Endothelial cell of umbilical vein (primary cell): ENCODE measurements at regions not wholly inside any gene's neighbourhood (a gene's known extent, or its start where the extent isn't known, plus 50 kb on each side); places are given as distances from the start of the nearest gene placed in this dataset.

ENCODE experiments used
- BruUV-seq: library from RNA; stranded (reverse); fragments of 400-500 nt; replicated peaks from 2 replicates; lab custom pipeline; 2021; lab: Mats Ljungman, UMichigan
- CTCF ChIA-PET: fragments of 300-600, 350-600 bp; sonication (Branson Sonifier 250); formaldehyde crosslinking; loops from one replicate; lab custom pipeline; 2021; ENCODE audit warnings: antibody characterized with exemption, inconsistent platforms; lab: Charles Lee
- POLR2A ChIA-PET: fragments of 300-600, 350-600 bp; sonication (Branson Sonifier 250); formaldehyde crosslinking; loops from one replicate; lab custom pipeline; 2021; ENCODE audit warnings: antibody characterized with exemption, inconsistent platforms; lab: Charles Lee
- DNase-seq: peaks from one replicate; pipeline ENCODE4 v3.0.0-alpha.2; 2011; ENCODE audit warnings: low read depth, low spot score
- FAIRE-seq: peaks from 2 replicates; lab custom pipeline; 2011; peaks lifted over from hg19 to GRCh38; lab: Jason Lieb, UNC
- H2AFZ ChIP-seq: 2 replicates; pipeline ENCODE4 v1.6.0; 2012; ENCODE audit warnings: low read depth, low read length, control low read depth, inconsistent platforms
- H3K27ac ChIP-seq: 2 replicates; pipeline ENCODE4 v1.5.1; 2011; ENCODE audit warnings: low read depth, mild to moderate bottlenecking, control low read depth, low read length, moderate library complexity; ENCODE audit not compliant: insufficient read depth
- H3K27me3 ChIP-seq, 2 experiments: 2 replicates each; pipeline versions ENCODE4 v1.6.0 to v1.6.1; 2011; ENCODE audit warnings: low read length in 2 of 2, mixed read lengths in 1 of 2; ENCODE audit not compliant: control insufficient read depth in 2 of 2, insufficient read depth in 2 of 2
- H3K36me3 ChIP-seq, 2 experiments: 2 replicates in 1 of 2; 3 replicates in 1 of 2; pipeline ENCODE4 v1.5.1; 2011; ENCODE audit warnings: low read length in 2 of 2, mild to moderate bottlenecking in 1 of 2, moderate library complexity in 1 of 2; ENCODE audit not compliant: control insufficient read depth in 2 of 2, insufficient read depth in 2 of 2; ENCODE audit errors: extremely low read depth in 1 of 2
- H3K4me1 ChIP-seq: 3 replicates; pipeline ENCODE4 v1.5.1; 2011; ENCODE audit warnings: mild to moderate bottlenecking, low read length; ENCODE audit not compliant: control insufficient read depth, insufficient read depth; ENCODE audit errors: extremely low read depth
- H3K4me2 ChIP-seq: 2 replicates; pipeline ENCODE4 v1.6.1; 2011; ENCODE audit warnings: low read length, control low read depth, mixed read lengths; ENCODE audit not compliant: insufficient read depth
- H3K4me3 ChIP-seq, 3 experiments: fragments of 200-600 bp in 1 of 3; sonication (generic), shearing (Covaris generic) in 1 of 3; replicated peaks in 1 of 3; 2 replicates each; pipeline ENCODE4 v1.5.1; 2011 to 2016; ENCODE audit warnings: control low read depth in 3 of 3, low read length in 3 of 3, mild to moderate bottlenecking in 2 of 3, inconsistent platforms in 1 of 3, low read depth in 1 of 3, moderate library complexity in 1 of 3; ENCODE audit not compliant: insufficient read depth in 1 of 3
- H3K79me2 ChIP-seq: 2 replicates; pipeline ENCODE4 v1.6.0; 2012; ENCODE audit warnings: low read length, inconsistent platforms; ENCODE audit not compliant: control insufficient read depth, insufficient read depth
- H3K9ac ChIP-seq: replicated peaks from 2 replicates; pipeline ENCODE3; 2011; ENCODE audit warnings: low read length, control low read depth; ENCODE audit not compliant: insufficient read depth; ENCODE audit errors: extremely low read depth
- H3K9me1 ChIP-seq: replicated peaks from 3 replicates; pipeline ENCODE4 v1.6.0; 2011; ENCODE audit warnings: mild to moderate bottlenecking, low read length; ENCODE audit not compliant: control insufficient read depth, insufficient read depth; ENCODE audit errors: extremely low read depth
- H3K9me3 ChIP-seq: replicated peaks from 2 replicates; pipeline ENCODE4 v1.5.1; 2012; ENCODE audit warnings: low read length, inconsistent platforms; ENCODE audit not compliant: control insufficient read depth, insufficient read depth
- H4K20me1 ChIP-seq: replicated peaks from 2 replicates; pipeline ENCODE3; 2011; ENCODE audit warnings: mild to moderate bottlenecking, low read length; ENCODE audit not compliant: control insufficient read depth, insufficient read depth; ENCODE audit errors: extremely low read depth
- EZH2 ChIP-seq: IDR thresholded peaks from 2 replicates; pipeline ENCODE4 v1.6.1; 2012; ENCODE audit warnings: borderline replicate concordance, low read depth, mild to moderate bottlenecking, moderate library complexity, low read length, inconsistent platforms; ENCODE audit not compliant: severe bottlenecking
- FOS ChIP-seq: IDR thresholded peaks from 2 replicates; pipeline ENCODE4 v1.6.1; 2011; ENCODE audit warnings: mild to moderate bottlenecking, low read length, moderate library complexity, borderline replicate concordance; ENCODE audit not compliant: insufficient read depth
- GATA2 ChIP-seq: IDR thresholded peaks from 2 replicates; pipeline ENCODE4 v1.7.0; 2011; ENCODE audit warnings: low read depth, mild to moderate bottlenecking, moderate library complexity, mixed read lengths, low read length; ENCODE audit not compliant: insufficient read length, insufficient read depth
- JUN ChIP-seq: IDR thresholded peaks from 2 replicates; pipeline ENCODE4 v1.6.1; 2011; ENCODE audit warnings: borderline replicate concordance, low read depth; ENCODE audit not compliant: insufficient read length, insufficient read depth
- MYC ChIP-seq: IDR thresholded peaks from one replicate; pipeline ENCODE4 v1.6.1; 2011; ENCODE audit warnings: mild to moderate bottlenecking, low read depth, low read length
- POLR2A ChIP-seq: IDR thresholded peaks from 2 replicates; pipeline ENCODE4 v1.6.1; 2012; ENCODE audit warnings: low read depth, mild to moderate bottlenecking, control low read depth, low read length
- POLR2AphosphoS5 ChIP-seq: IDR thresholded peaks from 2 replicates; pipeline ENCODE4 v1.6.1; 2012; ENCODE audit warnings: low read depth, mild to moderate bottlenecking, control low read depth, low read length, moderate library complexity; ENCODE audit not compliant: insufficient read depth
- dilution Hi-C: fragments of 300-500 bp; cut with MboI; formaldehyde crosslinking; loops from one replicate; pipeline ENCODE4 v1.15.0; 2019; ENCODE audit warnings: low sequenced_read_pairs; ENCODE audit not compliant: extremely low pct_ligation_motif_present
- intact Hi-C: fragments of 100-400 bp; cut with micrococcal nuclease; formaldehyde crosslinking; loops from one replicate; pipeline ENCODE4 v1.10.0; 2022
- TF ChIP-seq, protein P1 (sequence below): IDR thresholded peaks from 2 replicates; pipeline ENCODE4 v1.6.1; 2011; ENCODE audit not compliant: insufficient read depth, insufficient read length
- TF ChIP-seq, protein P2 (sequence below), 2 donors: IDR thresholded peaks; 1 replicate in 1 of 2; 2 replicates in 1 of 2; pipeline ENCODE4 v1.5.1; 2011; ENCODE audit warnings: low read length in 2 of 2, mild to moderate bottlenecking in 2 of 2, moderate library complexity in 2 of 2, control low read depth in 1 of 2, inconsistent platforms in 1 of 2, low read depth in 1 of 2; ENCODE audit not compliant: insufficient read depth in 1 of 2; ENCODE audit errors: extremely low read depth in 1 of 2

GRCh38 chr10:21413680-21414079 is 111.8 kb downstream of the SKIDA1 start:
- DNase-seq (no peak), FAIRE-seq (no peak)
- H4K20me1 ChIP-seq, result no peaks in the 10 kb centered on the region
- H3K9ac ChIP-seq, result no peak overlapping the region
- intact Hi-C loops, result no loop called here
- ChIA-PET CTCF (no interaction called here), POLR2A (no interaction called here)
- H3K27me3 ChIP-seq, result no peaks in the 10 kb centered on the region
- no peak overlapping the region for H3K4me3 ChIP-seq
- no peak for TF ChIP-seq MYC
- no peak for TF ChIP-seq JUN
- no peak for TF ChIP-seq POLR2A
- no peak for TF ChIP-seq GATA2
- no peak for TF ChIP-seq POLR2AphosphoS5
- TF ChIP-seq, protein P1, sequence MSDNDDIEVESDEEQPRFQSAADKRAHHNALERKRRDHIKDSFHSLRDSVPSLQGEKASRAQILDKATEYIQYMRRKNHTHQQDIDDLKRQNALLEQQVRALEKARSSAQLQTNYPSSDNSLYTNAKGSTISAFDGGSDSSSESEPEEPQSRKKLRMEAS, result no peak
- TF ChIP-seq EZH2, result no peak
- TF ChIP-seq, protein P2, sequence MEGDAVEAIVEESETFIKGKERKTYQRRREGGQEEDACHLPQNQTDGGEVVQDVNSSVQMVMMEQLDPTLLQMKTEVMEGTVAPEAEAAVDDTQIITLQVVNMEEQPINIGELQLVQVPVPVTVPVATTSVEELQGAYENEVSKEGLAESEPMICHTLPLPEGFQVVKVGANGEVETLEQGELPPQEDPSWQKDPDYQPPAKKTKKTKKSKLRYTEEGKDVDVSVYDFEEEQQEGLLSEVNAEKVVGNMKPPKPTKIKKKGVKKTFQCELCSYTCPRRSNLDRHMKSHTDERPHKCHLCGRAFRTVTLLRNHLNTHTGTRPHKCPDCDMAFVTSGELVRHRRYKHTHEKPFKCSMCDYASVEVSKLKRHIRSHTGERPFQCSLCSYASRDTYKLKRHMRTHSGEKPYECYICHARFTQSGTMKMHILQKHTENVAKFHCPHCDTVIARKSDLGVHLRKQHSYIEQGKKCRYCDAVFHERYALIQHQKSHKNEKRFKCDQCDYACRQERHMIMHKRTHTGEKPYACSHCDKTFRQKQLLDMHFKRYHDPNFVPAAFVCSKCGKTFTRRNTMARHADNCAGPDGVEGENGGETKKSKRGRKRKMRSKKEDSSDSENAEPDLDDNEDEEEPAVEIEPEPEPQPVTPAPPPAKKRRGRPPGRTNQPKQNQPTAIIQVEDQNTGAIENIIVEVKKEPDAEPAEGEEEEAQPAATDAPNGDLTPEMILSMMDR (IDR thresholded peaks at IDR 0.05; ENCODE audit: extremely low read depth in 1 of 2, insufficient read depth in 1 of 2, low read depth in 1 of 2, low read length in 2 of 2), result no peak
- no peak for TF ChIP-seq FOS
- no peaks in the 10 kb centered on the region for H3K9me1 ChIP-seq
- no TSS peak for BruUV-seq
- dilution Hi-C loops, result no loop called here
- H3K27ac ChIP-seq, result no peak overlapping the region
- no peaks in the 10 kb centered on the region for H3K9me3 ChIP-seq
- no peaks in the 10 kb centered on the region for H3K4me1 ChIP-seq
- no peaks in the 10 kb centered on the region for H3K36me3 ChIP-seq
- H2AFZ ChIP-seq, result no peak overlapping the region
- no peaks in the 10 kb centered on the region for H3K79me2 ChIP-seq
- H3K4me2 ChIP-seq, result no peak overlapping the region
